ENCODE measurements at regions not wholly inside any gene's neighbourhood (a gene's known extent, or its start where the extent isn't known, plus 50 kb on each side); places are given as distances from the start of the nearest gene placed in this dataset.

GRCh38 chr9:90019626-90020025 lies 414.8 kb downstream of the GADD45G start:
- no peak for TF ChIP-seq EZH2 (IDR thresholded peaks at IDR 0.05; ENCODE audit: borderline replicate concordance, low read length)
- TF ChIP-seq, protein P1, sequence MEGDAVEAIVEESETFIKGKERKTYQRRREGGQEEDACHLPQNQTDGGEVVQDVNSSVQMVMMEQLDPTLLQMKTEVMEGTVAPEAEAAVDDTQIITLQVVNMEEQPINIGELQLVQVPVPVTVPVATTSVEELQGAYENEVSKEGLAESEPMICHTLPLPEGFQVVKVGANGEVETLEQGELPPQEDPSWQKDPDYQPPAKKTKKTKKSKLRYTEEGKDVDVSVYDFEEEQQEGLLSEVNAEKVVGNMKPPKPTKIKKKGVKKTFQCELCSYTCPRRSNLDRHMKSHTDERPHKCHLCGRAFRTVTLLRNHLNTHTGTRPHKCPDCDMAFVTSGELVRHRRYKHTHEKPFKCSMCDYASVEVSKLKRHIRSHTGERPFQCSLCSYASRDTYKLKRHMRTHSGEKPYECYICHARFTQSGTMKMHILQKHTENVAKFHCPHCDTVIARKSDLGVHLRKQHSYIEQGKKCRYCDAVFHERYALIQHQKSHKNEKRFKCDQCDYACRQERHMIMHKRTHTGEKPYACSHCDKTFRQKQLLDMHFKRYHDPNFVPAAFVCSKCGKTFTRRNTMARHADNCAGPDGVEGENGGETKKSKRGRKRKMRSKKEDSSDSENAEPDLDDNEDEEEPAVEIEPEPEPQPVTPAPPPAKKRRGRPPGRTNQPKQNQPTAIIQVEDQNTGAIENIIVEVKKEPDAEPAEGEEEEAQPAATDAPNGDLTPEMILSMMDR (conservative IDR thresholded peaks at IDR 0.05 in 1 of 2, IDR thresholded peaks at IDR 0.05 in 1 of 2; ENCODE audit: extremely low read depth in 1 of 2, insufficient read depth in 1 of 2, low read depth in 1 of 2, low read length in 2 of 2), result no peak

Measured in mammary epithelial cell (primary cell).